ENCODE measurements at regions not wholly inside any gene's neighbourhood (a gene's known extent, or its start where the extent isn't known, plus 50 kb on each side); places are given as distances from the start of the nearest gene placed in this dataset.

DNA sequence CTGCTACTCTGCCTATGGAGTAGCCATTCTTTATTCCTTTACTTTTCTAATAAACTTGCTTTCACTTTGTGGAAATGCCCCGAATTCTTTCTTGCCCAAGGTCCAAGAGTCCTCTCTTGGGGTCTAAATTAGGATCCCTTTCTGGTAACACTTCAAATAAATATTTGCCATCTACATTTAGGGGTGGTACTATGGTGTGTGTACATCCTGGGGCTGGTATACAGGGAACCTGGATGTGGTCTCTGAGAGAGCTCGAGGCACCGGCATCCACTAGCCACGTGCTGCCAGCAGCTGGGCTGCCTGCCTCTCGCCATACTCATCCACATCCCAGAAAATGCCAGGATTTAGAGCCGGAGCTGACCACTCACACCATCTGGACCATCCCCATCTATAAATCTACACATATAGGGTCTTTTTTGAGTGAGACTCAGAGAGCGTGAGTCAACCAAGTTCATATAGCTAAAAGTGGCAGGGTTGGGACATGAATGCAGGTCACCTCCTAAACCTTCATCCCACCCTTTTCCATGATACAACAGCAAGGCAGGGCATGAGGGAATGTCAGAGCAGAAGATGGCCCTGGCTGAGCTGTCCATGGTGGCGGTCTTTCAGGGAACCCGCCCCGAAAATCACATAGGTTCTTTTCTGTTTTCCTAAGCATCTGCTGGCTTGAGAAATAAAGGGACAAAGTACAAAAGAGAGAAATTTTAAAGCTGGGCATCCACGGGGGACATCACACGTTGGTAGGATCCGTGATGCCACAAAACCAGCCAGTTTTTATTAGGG, 76.6 kb upstream of the F3 start:
- no peak for DNase-seq (ENCODE audit: low read depth, low spot score)

DNA sequence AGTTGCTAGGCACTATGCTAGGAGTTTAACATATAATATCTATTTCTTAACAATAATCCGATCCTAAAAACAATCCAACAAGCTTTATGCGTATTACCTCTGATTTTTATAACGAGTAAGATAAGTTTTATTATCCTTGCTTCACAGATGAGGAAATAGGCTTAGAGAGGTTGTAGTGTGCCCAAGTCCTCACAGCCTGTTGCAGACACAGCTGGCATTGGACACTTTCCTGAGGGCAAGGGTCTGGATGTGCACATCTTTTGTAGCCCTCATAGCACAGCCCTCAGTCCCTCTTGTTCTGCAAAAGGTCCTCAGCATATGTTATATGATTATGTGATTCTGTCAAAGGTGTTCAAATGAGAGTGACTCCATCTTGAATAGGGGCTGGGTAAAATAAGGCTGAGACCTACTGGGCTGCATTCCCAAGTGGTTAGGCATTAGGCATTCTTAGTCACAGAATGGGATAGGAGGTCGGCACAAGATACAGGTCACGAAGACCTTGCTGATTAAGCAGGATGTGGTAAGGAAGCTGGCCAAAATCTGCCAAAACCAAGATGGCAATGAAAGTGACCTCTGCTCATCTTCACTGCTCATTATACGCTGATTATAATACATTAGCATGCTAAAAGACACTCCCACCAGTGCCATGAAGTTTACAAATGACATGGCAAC, 75.7 kb upstream of the F3 start:
- DNase-seq (ENCODE audit: low read depth, low spot score), result peak; percentile 52

DNA sequence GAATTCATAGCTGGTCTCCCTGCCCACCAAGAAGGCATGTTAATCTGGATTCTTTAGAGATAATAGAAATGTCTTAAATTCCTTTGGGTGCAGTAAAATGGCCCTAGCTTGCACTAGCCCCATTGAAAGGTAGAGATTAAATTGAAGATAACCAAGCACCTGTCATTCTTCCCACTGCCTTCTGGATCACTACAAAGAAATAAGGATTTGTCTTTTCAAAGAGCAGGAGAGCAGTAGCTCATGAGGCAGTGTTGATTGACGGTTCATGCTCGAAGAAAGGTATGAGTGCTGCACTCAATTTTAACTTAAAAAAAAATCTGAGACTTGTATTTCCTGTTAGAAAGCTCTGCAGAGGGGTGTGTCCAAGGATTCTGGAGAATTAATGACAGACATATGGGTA, 74.9 kb upstream of the F3 start:
- no peak for DNase-seq (ENCODE audit: low read depth, low spot score)

DNA sequence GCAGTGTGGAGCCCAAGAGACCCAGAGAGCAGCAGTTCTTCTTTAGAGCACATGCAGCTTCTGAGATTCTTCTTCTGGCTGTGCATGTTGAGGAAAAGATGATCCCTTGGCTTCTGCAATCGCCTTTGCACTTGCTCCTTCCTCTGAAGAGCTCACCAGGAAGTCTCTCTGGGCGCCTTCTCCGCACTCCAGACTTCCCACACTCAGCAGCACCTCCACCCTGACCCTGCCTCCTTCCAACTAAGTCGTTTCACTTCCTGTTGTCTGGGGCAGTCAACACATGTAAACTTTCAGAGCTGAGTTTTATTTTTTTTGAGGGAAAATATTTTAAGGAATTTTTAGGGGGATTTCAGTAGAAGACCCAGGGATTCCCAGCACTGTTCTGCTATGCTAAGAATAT, 73.4 kb upstream of the F3 start:
- no peak for DNase-seq (ENCODE audit: low read depth, low spot score)

DNA sequence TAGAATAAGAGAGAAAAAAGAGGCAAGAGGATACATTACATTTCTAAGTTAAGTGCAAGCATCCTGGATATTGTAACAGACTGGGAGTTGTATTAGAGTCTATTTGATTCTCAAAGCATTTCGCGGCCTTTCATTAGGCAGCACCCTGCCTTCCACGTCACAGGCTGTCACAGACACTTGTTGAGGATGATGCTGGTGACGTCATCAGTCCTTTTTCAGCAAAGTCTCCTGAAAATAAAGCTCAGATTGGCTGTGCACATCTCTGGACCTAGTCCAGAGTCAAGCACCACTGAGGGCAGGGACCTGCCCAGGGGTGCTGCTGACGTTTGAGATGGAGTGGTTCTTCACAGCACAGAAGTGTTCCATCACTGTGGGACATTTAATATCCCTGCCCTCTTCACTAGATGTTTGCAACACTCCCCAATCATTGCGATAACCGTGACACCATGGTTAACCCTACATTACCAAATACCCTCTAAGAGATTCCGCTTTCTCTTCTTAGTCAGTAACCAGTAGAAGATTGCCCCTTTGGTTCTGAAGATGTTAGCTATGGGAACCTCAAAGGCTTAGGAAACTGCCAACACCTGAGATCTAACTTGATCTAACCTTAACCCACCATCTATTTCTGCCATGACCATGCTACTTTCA, 72.7 kb upstream of the F3 start:
- no peak for DNase-seq (ENCODE audit: low read depth, low spot score)

DNA sequence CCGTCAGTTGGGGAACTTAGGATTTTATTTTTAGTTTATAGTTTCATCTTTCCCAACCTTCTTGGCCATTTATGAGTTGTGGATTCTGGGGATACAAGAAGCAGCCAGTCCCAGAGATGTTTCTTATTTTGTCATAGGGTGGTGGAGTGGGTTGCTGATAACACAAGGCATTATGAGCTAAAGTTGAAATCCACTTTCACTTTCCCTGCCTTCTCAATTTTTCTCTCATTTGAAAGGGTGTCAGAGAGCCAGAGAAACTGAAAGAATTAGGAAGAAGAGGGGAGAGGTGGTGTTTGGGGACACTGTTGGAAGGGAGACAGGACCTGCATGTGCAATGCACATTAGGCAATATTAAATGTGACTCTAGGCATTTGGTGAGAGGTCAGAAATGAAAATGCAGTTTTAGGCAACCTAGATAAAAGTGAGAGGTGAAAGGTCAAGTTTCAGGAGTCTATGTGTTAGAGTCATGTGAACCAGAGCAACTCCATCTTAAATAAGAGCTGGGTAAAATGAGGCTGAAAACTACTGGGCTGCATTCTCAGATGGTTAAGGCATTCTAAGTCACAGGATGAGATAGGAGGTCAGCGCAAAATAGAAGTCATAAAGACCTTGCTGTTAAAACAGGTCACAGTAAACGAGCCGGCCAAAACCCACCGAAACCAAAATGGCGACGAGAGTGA, 71.1 kb upstream of the F3 start:
- no peak for DNase-seq (ENCODE audit: low read depth, low spot score)

DNA sequence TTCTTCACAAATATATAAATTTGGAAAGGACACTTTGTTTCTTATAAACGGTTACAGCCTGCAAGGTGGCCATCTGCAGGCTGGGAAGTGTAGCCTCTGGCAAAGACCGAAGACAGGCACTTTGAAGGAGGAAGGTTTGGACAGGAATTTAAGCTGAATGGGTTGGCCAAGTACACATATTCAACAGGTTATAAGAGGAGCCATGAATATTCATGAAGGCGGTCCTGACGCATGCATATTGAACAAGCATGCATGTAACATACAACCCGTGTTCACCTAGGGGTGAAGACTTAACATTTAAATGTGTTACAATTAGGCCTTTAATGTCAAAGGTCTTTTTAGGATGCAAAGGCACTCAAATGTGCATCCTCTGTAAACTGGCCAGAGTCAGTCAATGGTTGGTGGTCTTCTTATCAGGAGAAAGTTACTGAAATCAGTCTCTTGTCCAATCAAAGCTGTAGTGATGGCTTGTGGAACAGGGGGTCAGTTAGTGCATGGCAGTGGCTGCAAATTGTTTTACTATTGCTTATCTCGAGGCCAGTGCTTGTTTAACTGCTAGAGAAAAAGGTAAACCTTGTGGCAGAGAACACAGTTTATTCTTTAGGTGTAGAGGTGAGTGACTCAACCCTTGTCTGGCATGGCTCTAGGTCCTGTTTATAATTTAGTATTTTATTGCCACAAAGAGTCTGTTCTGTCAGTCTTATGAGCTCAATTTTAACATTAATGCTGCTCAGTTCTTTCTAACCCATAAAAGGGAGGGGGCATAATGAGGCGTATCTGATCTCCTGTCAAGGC, 70.3 kb upstream of the F3 start:
- no peak for DNase-seq (ENCODE audit: low read depth, low spot score)

DNA sequence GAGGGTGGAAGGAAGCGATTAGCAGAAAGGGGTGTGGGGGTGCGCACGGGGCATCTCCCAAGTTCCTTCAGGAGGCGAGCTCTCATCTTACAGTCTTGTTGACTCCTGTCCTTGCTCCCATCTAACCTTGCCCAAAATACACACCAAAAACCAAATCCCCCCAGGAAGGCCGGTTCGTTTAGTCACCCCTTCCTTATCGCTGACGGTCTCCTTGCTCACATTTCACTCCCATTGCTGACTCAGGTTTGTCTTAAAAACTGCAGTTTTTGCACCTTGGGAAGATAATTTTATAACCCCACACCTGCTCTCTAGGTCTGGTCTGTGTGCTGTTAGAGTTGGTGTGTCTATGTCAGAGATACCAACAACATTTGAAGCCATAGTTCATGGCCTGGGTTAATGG, 68.1 kb upstream of the F3 start:
- DNase-seq (ENCODE audit: low read depth, low spot score), result no peak

DNA sequence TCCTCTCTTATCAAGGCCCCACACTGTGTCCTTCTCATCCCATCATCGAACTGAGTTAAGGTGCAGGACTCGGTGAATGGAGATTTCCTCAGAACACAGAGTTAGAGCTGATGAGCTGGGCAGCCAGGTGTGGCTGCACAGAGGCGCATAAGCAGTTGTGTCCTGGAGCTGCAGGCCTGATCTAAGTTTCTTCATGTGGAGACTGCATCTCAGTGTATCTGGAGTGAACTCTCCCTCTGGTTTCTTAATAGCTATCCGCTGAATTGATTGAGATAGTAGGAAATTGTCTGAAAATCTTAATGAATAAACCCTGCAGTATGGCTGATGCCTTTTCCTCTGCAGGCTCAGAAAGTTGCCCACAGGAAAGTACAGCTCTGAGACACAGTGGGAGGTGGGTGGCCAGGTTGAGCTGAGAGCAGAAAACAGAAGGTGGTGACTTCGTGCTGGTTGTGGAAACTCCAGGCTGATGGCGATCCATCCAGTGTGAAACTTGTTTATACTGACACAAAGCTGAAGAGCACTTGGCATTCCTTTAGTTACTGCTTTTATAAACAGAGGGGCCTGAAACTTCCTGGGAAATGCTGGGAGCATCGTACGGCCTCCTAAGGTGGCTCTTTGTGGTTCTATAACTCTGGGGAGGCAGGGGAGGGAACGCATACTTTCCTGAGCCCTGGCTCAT, 67.4 kb upstream of the F3 start:
- peak; percentile 41 for DNase-seq (ENCODE audit: low read depth, low spot score)

DNA sequence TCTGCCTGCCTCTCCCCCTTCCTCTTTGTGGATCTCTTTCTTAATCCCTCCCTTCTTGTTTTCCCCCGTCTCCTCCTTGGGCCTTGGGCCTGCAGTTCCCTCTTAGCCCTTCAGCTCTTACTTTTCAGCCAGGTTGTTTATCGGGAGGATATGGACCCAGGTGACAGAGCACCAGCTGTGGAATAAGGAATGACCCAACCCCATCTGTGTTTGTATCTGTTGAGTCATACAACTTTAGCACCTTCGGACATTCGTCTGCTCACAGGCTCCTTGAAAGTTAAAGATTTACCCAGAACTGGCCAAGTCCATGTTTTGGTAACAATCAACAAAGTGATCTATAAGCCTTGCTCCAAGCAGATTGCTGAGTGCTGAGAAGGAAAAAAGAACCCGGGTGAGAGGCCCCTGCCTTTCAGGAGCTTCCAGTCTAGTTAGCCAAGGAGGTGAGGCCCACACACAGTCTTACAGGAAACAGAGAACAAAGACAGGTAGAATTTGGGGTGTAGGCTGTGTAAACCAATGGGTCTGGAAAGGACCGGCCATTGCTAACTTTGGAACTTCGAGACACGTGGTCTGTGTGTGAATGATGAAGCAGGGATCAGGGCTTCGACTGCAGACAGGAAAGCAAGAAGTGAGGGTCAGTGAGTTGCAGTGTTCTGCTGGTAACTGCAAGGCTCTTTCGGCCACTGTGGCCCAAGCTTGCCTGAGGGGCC, 66.7 kb upstream of the F3 start:
- DNase-seq (ENCODE audit: low read depth, low spot score), result no peak

DNA sequence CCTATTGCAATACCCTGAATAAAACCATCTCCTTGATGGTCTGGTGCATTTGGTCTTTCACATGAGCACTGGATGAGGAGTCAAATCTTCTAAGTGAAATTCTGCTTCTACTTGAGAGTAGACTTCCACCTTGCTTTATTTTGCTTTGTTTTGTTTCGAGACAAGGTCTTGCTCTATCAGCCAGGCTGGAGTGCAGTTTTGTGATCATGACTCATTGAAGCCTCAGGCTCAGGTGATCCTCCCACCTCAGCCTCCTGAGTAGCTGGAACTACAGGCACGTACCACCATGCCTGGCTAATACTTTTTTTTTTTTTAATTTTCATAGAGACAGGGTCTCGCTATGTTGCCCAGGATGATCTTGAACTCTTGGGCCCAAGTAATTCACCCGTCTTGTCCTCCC, 65.8 kb upstream of the F3 start:
- no peak for DNase-seq (ENCODE audit: low read depth, low spot score)

DNA sequence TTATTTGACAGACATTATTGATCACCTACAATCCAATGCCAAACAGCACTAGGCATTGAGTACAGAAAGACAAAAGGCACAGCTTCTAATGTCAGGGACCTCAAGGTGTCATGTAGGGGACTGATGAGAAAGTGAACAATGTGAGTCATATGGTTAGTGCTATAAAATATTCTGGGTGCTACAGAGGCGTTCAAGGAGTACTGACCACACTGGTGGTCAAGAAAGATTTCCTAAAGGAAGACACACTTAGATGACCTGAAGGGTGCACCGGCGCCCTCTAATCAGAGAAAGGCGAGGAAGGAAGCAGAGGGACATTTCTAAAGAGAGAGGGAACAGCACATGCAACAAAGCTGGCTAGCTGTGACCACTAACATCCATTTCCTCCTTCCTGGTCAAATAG, 64.9 kb upstream of the F3 start:
- DNase-seq (ENCODE audit: low read depth, low spot score), result no peak

DNA sequence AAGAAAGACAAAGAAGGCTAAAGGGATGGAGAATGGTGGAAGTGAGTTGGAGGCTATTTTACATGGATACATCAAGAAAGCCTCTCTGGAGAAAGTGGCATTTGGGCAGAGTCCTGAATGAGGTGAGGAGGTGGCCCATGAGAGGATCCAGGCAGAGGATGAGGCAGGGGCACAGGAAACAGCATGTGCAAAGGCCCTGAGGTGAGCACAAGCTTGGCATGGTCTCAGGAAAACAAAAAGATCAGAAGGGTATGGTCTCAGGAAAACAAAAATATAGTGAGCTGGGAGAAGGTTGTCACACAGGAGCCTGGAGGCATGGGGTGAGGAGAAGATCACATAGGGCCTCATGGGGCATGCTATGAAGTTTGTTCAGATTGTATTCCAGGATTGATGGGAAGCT, 62.1 kb upstream of the F3 start:
- DNase-seq (ENCODE audit: low read depth, low spot score), result no peak

DNA sequence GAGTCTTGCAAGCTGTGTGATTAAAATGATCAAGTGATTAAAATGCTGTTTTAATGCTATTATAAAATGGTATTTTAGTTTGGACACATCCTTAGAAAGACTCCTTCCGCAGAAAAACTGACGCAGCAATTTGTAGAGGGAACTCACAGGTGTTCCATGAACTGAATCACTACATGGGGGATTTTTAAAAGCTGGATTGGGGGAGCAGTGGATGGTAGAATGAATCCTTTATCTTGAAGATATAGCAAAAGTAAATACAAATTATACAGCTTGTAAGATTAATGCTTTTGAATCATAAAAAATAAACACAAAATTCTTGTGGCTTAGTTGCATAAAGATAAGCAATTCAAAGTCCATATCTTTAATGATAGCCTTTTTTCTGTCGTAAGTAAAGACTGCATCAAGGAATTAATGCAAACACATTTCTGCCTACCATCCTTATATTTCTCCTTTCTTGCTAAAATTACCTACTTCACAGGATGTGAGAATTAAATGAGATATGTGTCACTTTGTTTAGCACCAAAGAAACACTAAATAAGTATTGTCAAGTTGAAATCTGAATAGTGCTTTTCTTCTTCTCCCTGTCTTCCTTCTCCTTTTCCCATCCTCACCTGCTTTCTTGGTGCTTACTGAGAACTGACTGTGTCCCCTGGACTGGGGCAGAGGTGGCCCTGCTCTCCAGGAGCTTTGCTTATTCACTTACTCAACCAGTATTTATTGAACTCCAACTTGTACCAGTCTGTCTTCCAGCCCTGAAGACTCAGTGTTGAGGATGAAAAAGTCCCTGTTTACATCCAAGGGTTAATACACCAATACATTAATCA, 61.5 kb upstream of the F3 start:
- no peak for DNase-seq (ENCODE audit: low read depth, low spot score)

DNA sequence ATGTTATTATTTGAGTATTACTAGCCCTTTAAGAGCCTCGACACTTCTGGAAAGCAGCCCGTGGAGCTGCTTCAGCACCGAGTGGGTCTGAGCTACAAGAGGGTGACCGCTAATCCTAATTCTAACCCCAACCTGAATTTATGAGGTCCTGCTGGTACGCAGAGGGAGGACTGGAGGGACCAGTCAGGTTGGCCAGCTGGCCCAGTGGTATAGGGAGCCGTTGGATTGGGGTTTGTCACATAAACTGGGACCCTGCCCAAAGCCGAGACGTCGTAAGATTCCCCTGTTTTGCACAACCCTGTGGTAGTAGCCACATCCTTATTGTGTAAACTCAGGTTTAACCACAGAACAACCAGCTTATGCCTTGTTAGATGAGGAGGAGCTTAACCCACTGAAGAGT, 60.8 kb upstream of the F3 start:
- DNase-seq (ENCODE audit: low read depth, low spot score), result peak; percentile 56

DNA sequence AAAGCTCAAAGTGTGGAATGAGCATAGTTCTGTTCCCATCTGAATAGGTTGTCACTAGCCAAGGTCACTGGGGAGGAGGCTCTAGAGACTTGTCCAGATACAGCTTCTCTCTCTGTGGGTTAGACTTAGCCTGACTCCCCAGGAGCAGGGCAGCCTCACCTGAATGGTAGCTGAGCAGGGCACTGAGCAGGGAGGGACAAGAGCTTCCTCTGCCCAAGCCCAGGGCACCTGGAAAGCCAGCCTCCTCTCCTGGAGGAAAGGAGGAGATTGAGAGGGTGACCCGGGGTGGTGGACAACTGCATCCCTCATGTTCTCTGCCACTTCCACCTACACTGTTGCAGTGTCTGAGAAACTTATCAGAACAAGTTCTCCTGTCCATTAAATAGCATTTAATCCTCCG, 59.0 kb upstream of the F3 start:
- no peak for DNase-seq (ENCODE audit: low read depth, low spot score)

DNA sequence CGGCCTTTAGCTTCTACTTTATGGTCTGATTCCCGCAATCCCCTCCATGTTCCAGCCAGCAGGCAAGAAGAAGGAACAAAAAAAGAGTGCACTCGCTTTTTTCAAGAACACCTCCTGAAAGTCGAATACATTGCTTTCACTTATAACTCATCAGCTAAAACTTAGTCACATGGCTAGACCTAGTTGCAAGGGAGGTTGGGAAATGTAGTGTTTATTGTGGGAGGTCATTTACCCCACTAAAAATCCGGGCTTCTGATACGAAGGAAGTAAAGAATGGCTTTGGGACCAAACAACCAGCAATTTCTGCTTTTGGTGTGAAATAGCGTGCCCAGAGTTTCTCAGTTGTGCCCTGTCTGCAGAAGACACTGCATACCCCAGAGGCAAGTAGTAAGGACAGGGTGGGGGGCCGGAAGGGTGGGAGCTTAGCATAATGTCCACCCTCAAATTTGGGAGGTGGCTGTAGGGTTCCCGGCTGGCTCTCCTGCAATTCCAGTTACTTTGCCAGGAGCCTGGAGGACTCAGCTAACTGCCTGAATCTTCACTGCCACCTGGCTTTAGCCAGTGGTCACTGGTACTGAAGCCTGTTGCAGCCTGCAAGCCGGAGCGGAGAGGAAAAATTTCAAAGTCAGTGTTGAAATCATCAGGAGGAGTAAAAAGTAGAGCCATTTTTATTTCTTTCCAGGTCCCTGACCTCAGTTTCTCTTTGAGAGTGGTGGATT, 57.7 kb upstream of the F3 start:
- DNase-seq (ENCODE audit: low read depth, low spot score), result peak; percentile 52

DNA sequence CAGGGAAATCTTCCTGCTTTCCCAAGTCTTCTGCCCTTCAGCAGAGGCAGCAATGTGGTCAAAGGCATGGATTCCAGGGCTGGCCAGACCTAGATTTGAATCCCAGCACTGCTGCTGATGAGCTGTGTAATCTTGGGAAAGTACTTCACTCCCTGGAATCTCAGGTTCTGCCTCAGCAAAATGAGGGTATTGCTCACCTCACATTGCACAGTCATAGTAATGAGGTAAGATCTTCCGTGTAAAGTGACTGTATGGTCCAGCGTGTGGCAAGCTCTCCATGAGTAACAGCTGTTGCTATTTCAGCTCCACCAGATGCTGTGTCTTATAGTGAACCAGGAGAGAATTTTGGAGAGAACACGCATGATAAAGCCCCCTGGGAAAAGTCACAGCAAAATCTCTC, 56.1 kb upstream of the F3 start:
- DNase-seq (ENCODE audit: low read depth, low spot score), result no peak

DNA sequence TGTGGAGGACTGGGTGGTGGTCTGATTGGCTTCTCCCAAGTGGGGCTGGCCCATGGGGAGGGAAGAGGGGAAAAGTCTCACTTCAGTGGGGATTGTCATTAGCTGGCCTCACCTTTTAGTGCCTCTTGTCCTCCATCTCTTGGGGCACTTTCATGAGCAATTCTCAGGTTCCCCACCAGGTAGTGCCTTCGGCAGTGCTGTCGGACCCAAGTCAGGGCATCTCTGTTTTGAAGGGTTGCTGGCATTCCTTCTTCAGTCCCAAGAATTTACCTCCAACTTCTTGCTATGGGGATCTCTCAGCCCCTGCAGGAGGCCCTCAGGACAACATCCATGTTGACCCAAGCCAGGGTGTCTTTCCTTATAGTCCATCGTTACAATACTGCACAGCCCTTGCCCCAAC, 54.7 kb upstream of the F3 start:
- no peak for DNase-seq (ENCODE audit: low read depth, low spot score)
